ENCODE measurements at regions not wholly inside any gene's neighbourhood (a gene's known extent, or its start where the extent isn't known, plus 50 kb on each side); places are given as distances from the start of the nearest gene placed in this dataset.
"Not testable (repeated sequence)": the region's sequence is repeated elsewhere in the genome, so short reads cannot be mapped to it uniquely, and the experiment has no call there.

- TF ChIP-seq POLR2A, CTCF (IDR thresholded peaks at IDR 0.05): not testable (repeated sequence)
Observed at GRCh38 chr17:30624180-30624579, 147.0 kb downstream of the GOSR1 start.
